ENCODE measurements at regions not wholly inside any gene's neighbourhood (a gene's known extent, or its start where the extent isn't known, plus 50 kb on each side); places are given as distances from the start of the nearest gene placed in this dataset.

- WGBS (ENCODE audit: extremely low coverage, insufficient read length, low lambda C conversion rate), result no CpG with 5 or more reads among the region's 1 CpG
- H4K91ac ChIP-seq (ENCODE audit: insufficient read length, low read depth, low read length), result no peak overlapping the region
Observed at GRCh38 chr2:139492131-139492680, 712.0 kb upstream of the NXPH2 start.

More at GRCh38 chr2:139492131-139492680, 712.0 kb upstream of the NXPH2 start:
- Histone ChIP-seq H3K4ac (ENCODE audit: low read depth, low read length) (no peak overlapping the region), H3K9ac (ENCODE audit: extremely low read depth, insufficient read length, low read length) (no peak overlapping the region), H4K20me1 (ENCODE audit: control insufficient read depth, insufficient read depth, insufficient read length) (no peaks in the 10 kb centered on the region), H2AFZ (ENCODE audit: low read length) (no peak overlapping the region), H3K79me2 (ENCODE audit: insufficient read depth, low read length) (no peaks in the 10 kb centered on the region), H4K5ac (ENCODE audit: insufficient read length, low read depth, low read length) (no peak overlapping the region), H2BK5ac (ENCODE audit: insufficient read length, low read length) (no peak overlapping the region), H3K14ac (ENCODE audit: insufficient read depth, low read length) (no peak overlapping the region), H2BK15ac (ENCODE audit: low read depth, low read length) (no peak overlapping the region), H3K4me2 (ENCODE audit: insufficient read depth, insufficient read length, low read length) (no peak overlapping the region), H2BK12ac (ENCODE audit: insufficient read length, low read depth, low read length) (no peak overlapping the region), H3K27ac (ENCODE audit: insufficient read length, low read depth, low read length) (no peak overlapping the region), H3K27me3 (ENCODE audit: insufficient read depth, low read length) (no peaks in the 10 kb centered on the region), H3T11ph (ENCODE audit: low read length) (no peak overlapping the region), H3K56ac (ENCODE audit: insufficient read length, low read depth, low read length) (no peak overlapping the region), H3K23ac (ENCODE audit: insufficient read length, low read depth, low read length) (no peak overlapping the region), H3K18ac (ENCODE audit: insufficient read length, low read depth, low read length) (no peak overlapping the region), H3K4me1 (ENCODE audit: insufficient read depth, low read length) (no peaks in the 10 kb centered on the region; the same call in 1 of the 2 replicates), H2BK20ac (ENCODE audit: low read depth, low read length, poor library complexity, severe bottlenecking) (no peak overlapping the region), H3K9me3 (ENCODE audit: control insufficient read depth, low read depth, low read length) (no peaks in the 10 kb centered on the region), H2BK120ac (ENCODE audit: low read depth, low read length, poor library complexity, severe bottlenecking) (no peak overlapping the region), H4K8ac (replicated peaks; ENCODE audit: insufficient read length, low read depth, low read length) (no peak overlapping the region), H3K23me2 (ENCODE audit: insufficient read length, low read depth, low read length, poor library complexity, severe bottlenecking) (no peaks in the 10 kb centered on the region), H2AK5ac (ENCODE audit: insufficient read length, low read length) (no peak overlapping the region), H3K79me1 (ENCODE audit: insufficient read depth, low read depth, low read length, poor library complexity, severe bottlenecking) (no peaks in the 10 kb centered on the region)
- no peaks in the 10 kb centered on the region for H3K27me3 Mint-ChIP-seq (ENCODE audit: low read depth)
- H3K36me3 Mint-ChIP-seq (ENCODE audit: insufficient read depth in 1 of 3, low read depth in 3 of 3), result peaks cover 0 to 5% (median 0%) of the 10 kb centered on the region in 3 experiments; a peak in 3 of 7 replicates
- TF ChIP-seq, protein P1, sequence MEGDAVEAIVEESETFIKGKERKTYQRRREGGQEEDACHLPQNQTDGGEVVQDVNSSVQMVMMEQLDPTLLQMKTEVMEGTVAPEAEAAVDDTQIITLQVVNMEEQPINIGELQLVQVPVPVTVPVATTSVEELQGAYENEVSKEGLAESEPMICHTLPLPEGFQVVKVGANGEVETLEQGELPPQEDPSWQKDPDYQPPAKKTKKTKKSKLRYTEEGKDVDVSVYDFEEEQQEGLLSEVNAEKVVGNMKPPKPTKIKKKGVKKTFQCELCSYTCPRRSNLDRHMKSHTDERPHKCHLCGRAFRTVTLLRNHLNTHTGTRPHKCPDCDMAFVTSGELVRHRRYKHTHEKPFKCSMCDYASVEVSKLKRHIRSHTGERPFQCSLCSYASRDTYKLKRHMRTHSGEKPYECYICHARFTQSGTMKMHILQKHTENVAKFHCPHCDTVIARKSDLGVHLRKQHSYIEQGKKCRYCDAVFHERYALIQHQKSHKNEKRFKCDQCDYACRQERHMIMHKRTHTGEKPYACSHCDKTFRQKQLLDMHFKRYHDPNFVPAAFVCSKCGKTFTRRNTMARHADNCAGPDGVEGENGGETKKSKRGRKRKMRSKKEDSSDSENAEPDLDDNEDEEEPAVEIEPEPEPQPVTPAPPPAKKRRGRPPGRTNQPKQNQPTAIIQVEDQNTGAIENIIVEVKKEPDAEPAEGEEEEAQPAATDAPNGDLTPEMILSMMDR (conservative IDR thresholded peaks at IDR 0.05), result no peak
- peaks cover 4 to 5% of the 10 kb centered on the region in 2 experiments; a peak in 3 of 4 replicates for H3K4me1 Mint-ChIP-seq
- no peak for DNase-seq
- peaks cover 4 to 7% of the 10 kb centered on the region in 2 experiments for H3K9me3 Mint-ChIP-seq
- H3K27ac Mint-ChIP-seq, result no peak overlapping the region
- H3K4me3 Mint-ChIP-seq, result no peak overlapping the region
